Activated naive CD4-positive, alpha-beta T cell treated with Interleukin-2 at 50 U/mL for 16 hours (primary cell): ENCODE measurements at regions not wholly inside any gene's neighbourhood (a gene's known extent, or its start where the extent isn't known, plus 50 kb on each side); places are given as distances from the start of the nearest gene placed in this dataset.
"Not testable (repeated sequence)": the region's sequence is repeated elsewhere in the genome, so short reads cannot be mapped to it uniquely, and the experiment has no call there.

Experiments used
- DNase-seq: peaks from one replicate; pipeline ENCODE4 v3.0.0-alpha.2; 2020

- DNase-seq = not testable (repeated sequence)
These were observed 1937.1 kb upstream of the DEFB115 start for GRCh38 chr20:29320216-29320949.

GRCh38 chr20:29323631-29324515 is 1933.6 kb upstream of the DEFB115 start:
- DNase-seq = not testable (repeated sequence)

- DNase-seq = not testable (repeated sequence)
These were observed 1932.8 kb upstream of the DEFB115 start for GRCh38 chr20:29324516-29325303.

GRCh38 chr20:29325304-29325640 is 1932.2 kb upstream of the DEFB115 start:
- DNase-seq = no peak

- DNase-seq = not testable (repeated sequence)
These were observed 1931.7 kb upstream of the DEFB115 start for GRCh38 chr20:29325781-29326180.

- no peak for DNase-seq
These were observed 1930.9 kb upstream of the DEFB115 start for GRCh38 chr20:29326376-29327070.

- peak; percentile 48 for DNase-seq
These were observed 1929.7 kb upstream of the DEFB115 start for GRCh38 chr20:29327600-29328420.

- not testable (repeated sequence) for DNase-seq
These were observed 1926.9 kb upstream of the DEFB115 start for GRCh38 chr20:29330429-29331115.

- DNase-seq = no peak
These were observed 1907.6 kb upstream of the DEFB115 start for GRCh38 chr20:29349836-29350235.

- DNase-seq = not testable (repeated sequence)
These were observed 1881.5 kb upstream of the DEFB115 start for GRCh38 chr20:29375937-29376336.

GRCh38 chr20:29392853-29393252 is 1864.6 kb upstream of the DEFB115 start:
- DNase-seq = not testable (repeated sequence)

- DNase-seq = no peak
These were observed 1849.3 kb upstream of the DEFB115 start for GRCh38 chr20:29408034-29408695.

GRCh38 chr20:29408707-29409106 is 1848.8 kb upstream of the DEFB115 start:
- not testable (repeated sequence) for DNase-seq

- DNase-seq = not testable (repeated sequence)
These were observed 1848.2 kb upstream of the DEFB115 start for GRCh38 chr20:29409160-29409689.

- DNase-seq = no peak
These were observed 1847.3 kb upstream of the DEFB115 start for GRCh38 chr20:29409833-29410805.

GRCh38 chr20:29410806-29411457 is 1846.5 kb upstream of the DEFB115 start:
- DNase-seq = no peak

- DNase-seq = not testable (repeated sequence)
These were observed 1846.0 kb upstream of the DEFB115 start for GRCh38 chr20:29411458-29411820.

- DNase-seq = no peak
These were observed 1838.1 kb upstream of the DEFB115 start for GRCh38 chr20:29419378-29419777.
